Loucy (cell line): ENCODE measurements at regions not wholly inside any gene's neighbourhood (a gene's known extent, or its start where the extent isn't known, plus 50 kb on each side); places are given as distances from the start of the nearest gene placed in this dataset.

Experiments
- EZH2phosphoT487 ChIP-seq: fragments of 200-600 bp; IDR thresholded peaks from 2 replicates; pipeline ENCODE4 v1.6.1; 2018; ENCODE audit warnings: antibody characterized with exemption, mild to moderate bottlenecking, moderate library complexity, borderline replicate concordance
- TF ChIP-seq, protein P1 (sequence below): fragments of 200-600 bp; sonication (generic); conservative IDR thresholded peaks from 2 replicates; pipeline ENCODE4 v1.5.1; 2014; ENCODE audit warnings: mild to moderate bottlenecking, antibody characterized with exemption, low read length

GRCh38 chr6:81612136-81612535, 140.3 kb downstream of the TENT5A start:
- TF ChIP-seq, protein P1, sequence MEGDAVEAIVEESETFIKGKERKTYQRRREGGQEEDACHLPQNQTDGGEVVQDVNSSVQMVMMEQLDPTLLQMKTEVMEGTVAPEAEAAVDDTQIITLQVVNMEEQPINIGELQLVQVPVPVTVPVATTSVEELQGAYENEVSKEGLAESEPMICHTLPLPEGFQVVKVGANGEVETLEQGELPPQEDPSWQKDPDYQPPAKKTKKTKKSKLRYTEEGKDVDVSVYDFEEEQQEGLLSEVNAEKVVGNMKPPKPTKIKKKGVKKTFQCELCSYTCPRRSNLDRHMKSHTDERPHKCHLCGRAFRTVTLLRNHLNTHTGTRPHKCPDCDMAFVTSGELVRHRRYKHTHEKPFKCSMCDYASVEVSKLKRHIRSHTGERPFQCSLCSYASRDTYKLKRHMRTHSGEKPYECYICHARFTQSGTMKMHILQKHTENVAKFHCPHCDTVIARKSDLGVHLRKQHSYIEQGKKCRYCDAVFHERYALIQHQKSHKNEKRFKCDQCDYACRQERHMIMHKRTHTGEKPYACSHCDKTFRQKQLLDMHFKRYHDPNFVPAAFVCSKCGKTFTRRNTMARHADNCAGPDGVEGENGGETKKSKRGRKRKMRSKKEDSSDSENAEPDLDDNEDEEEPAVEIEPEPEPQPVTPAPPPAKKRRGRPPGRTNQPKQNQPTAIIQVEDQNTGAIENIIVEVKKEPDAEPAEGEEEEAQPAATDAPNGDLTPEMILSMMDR, result no peak
- no peak for TF ChIP-seq EZH2phosphoT487
